Caco-2 (cell line): ENCODE measurements at regions not wholly inside any gene's neighbourhood (a gene's known extent, or its start where the extent isn't known, plus 50 kb on each side); places are given as distances from the start of the nearest gene placed in this dataset.

Source experiments
- BruUV-seq: library from RNA; stranded (reverse); fragments of 400-500 nt; replicated peaks from 2 replicates; lab custom pipeline; 2021; lab: Mats Ljungman, UMichigan
- CTCF ChIA-PET: fragments of 300-600 bp; sonication (Branson Sonifier 250); formaldehyde crosslinking; loops from one replicate; lab custom pipeline; 2022; ENCODE audit warnings: antibody characterized with exemption; lab: Charles Lee
- POLR2A ChIA-PET: fragments of 300-600 bp; sonication (Branson Sonifier 250); formaldehyde crosslinking; loops from one replicate; lab custom pipeline; 2022; ENCODE audit warnings: antibody characterized with exemption; lab: Charles Lee
- DNase-seq, 2 experiments: peaks; one replicate each; pipeline versions ENCODE4 v3.0.0 to v3.0.0-alpha.2; 2020 to 2022
- H3K27me3 ChIP-seq: replicated peaks from 2 replicates; pipeline ENCODE4 v1.6.0; 2011; ENCODE audit warnings: low read length; ENCODE audit not compliant: control insufficient read depth, insufficient read depth
- H3K36me3 ChIP-seq: 2 replicates; pipeline ENCODE4 v1.5.1; 2011; ENCODE audit warnings: low read length; ENCODE audit not compliant: control insufficient read depth, insufficient read depth
- H3K4me1 ChIP-seq: fragments of 250-450 bp; sonication (Bioruptor Pico); 2 replicates; pipeline ENCODE4 v1.5.1; 2020; ENCODE audit warnings: mild to moderate bottlenecking
- H3K4me3 ChIP-seq: 2 replicates; pipeline ENCODE4 v1.5.1; 2011; ENCODE audit warnings: low read depth, mild to moderate bottlenecking, control low read depth, low read length
- H3K9me3 ChIP-seq: fragments of 250-450 bp; sonication (Bioruptor Pico); 2 replicates; pipeline ENCODE4 v1.5.1; 2020; ENCODE audit warnings: mild to moderate bottlenecking, moderate library complexity
- H3K27ac Mint-ChIP-seq: one replicate; pipeline ENCODE4 v1.8.0; 2022; ENCODE audit warnings: mixed read lengths; ENCODE audit not compliant: unreplicated experiment
- H3K27me3 Mint-ChIP-seq: one replicate; pipeline ENCODE4 v1.8.0; 2022; ENCODE audit warnings: mixed read lengths; ENCODE audit not compliant: insufficient read depth, unreplicated experiment
- H3K36me3 Mint-ChIP-seq: one replicate; pipeline ENCODE4 v1.8.0; 2022; ENCODE audit warnings: mild to moderate bottlenecking, mixed read lengths; ENCODE audit not compliant: insufficient read depth, unreplicated experiment
- H3K4me1 Mint-ChIP-seq: one replicate; pipeline ENCODE4 v1.8.0; 2022; ENCODE audit warnings: low read depth, mixed read lengths; ENCODE audit not compliant: unreplicated experiment
- H3K4me3 Mint-ChIP-seq: one replicate; pipeline ENCODE4 v1.8.0; 2022; ENCODE audit warnings: mild to moderate bottlenecking, moderate library complexity, mixed read lengths; ENCODE audit not compliant: unreplicated experiment
- H3K9me3 Mint-ChIP-seq: one replicate; pipeline ENCODE4 v1.8.0; 2022; ENCODE audit warnings: mixed read lengths; ENCODE audit not compliant: unreplicated experiment
- CTCF ChIP-seq, 2 experiments: fragments of 200-600 bp in 1 of 2; IDR thresholded peaks; 1 replicate in 1 of 2; 2 replicates in 1 of 2; pipeline versions ENCODE4 v1.5.1 to v1.8.0; 2011 to 2022; ENCODE audit warnings: antibody characterized with exemption in 1 of 2, control low read depth in 1 of 2, inconsistent platforms in 1 of 2, low read depth in 1 of 2, low read length in 1 of 2, mild to moderate bottlenecking in 1 of 2, moderate library complexity in 1 of 2; ENCODE audit not compliant: insufficient read depth in 1 of 2, severe bottlenecking in 1 of 2, unreplicated experiment in 1 of 2
- intact Hi-C: fragments of 100-400 bp; cut with micrococcal nuclease; formaldehyde crosslinking; loops from one replicate; pipeline ENCODE4 v1.10.0; 2022; ENCODE audit not compliant: unreplicated experiment

GRCh38 chr10:129321727-129322126 lies 145.3 kb upstream of the MGMT start:
- Histone ChIP-seq H3K36me3 (no peaks in the 10 kb centered on the region), H3K4me3 (no peak overlapping the region), H3K27me3 (0 out of 2 replicates have a peak, but pooled peaks cover 1% of the 10 kb centered on the region), H3K9me3 (no peaks in the 10 kb centered on the region; the same call in 1 of the 2 replicates), H3K4me1 (no peaks in the 10 kb centered on the region)
- Mint-ChIP-seq H3K27ac (no peak overlapping the region), H3K27me3 (peaks cover 11% of the 10 kb centered on the region), H3K4me1 (no peaks in the 10 kb centered on the region), H3K4me3 (no peak overlapping the region), H3K36me3 (no peaks in the 10 kb centered on the region), H3K9me3 (no peaks in the 10 kb centered on the region)
- DNase-seq = no peak
- TF ChIP-seq CTCF (IDR thresholded peaks at IDR 0.05; ENCODE audit: insufficient read depth in 1 of 2, low read depth in 1 of 2, low read length in 1 of 2, severe bottlenecking in 1 of 2, unreplicated experiment in 1 of 2) = no peak
- CTCF ChIA-PET = no interaction called here
- intact Hi-C loops = no loop called here
- BruUV-seq = no TSS peak
- POLR2A ChIA-PET = no interaction called here

GRCh38 chr10:129322933-129323820 lies 143.9 kb upstream of the MGMT start:
- intact Hi-C loops = no loop called here
- Histone ChIP-seq H3K36me3 (no peaks in the 10 kb centered on the region), H3K27me3 (0 out of 2 replicates have a peak, but pooled peaks cover 1% of the 10 kb centered on the region), H3K9me3 (no peaks in the 10 kb centered on the region; the same call in 1 of the 2 replicates), H3K4me1 (no peaks in the 10 kb centered on the region), H3K4me3 (no peak overlapping the region)
- no peak for TF ChIP-seq CTCF (IDR thresholded peaks at IDR 0.05; ENCODE audit: insufficient read depth in 1 of 2, low read depth in 1 of 2, low read length in 1 of 2, severe bottlenecking in 1 of 2, unreplicated experiment in 1 of 2)
- ChIA-PET CTCF (no interaction called here), POLR2A (no interaction called here)
- no peak for DNase-seq
- Mint-ChIP-seq H3K36me3 (no peaks in the 10 kb centered on the region), H3K27ac (no peak overlapping the region), H3K27me3 (peaks cover 14% of the 10 kb centered on the region), H3K4me1 (no peaks in the 10 kb centered on the region), H3K4me3 (no peak overlapping the region), H3K9me3 (no peaks in the 10 kb centered on the region)
- BruUV-seq = no TSS peak

- BruUV-seq = no TSS peak
- H3K4me1 Mint-ChIP-seq = no peaks in the 10 kb centered on the region
- no peak overlapping the region for H3K4me3 Mint-ChIP-seq
Observed at GRCh38 chr10:129323879-129324278, 143.2 kb upstream of the MGMT start.

More at GRCh38 chr10:129323879-129324278, 143.2 kb upstream of the MGMT start:
- Histone ChIP-seq H3K27me3 (0 out of 2 replicates have a peak, but pooled peaks cover 1% of the 10 kb centered on the region), H3K4me1 (no peaks in the 10 kb centered on the region), H3K36me3 (no peaks in the 10 kb centered on the region), H3K4me3 (no peak overlapping the region), H3K9me3 (no peaks in the 10 kb centered on the region; the same call in 1 of the 2 replicates)
- ChIA-PET POLR2A (no interaction called here), CTCF (no interaction called here)
- H3K27me3 Mint-ChIP-seq = peaks cover 15% of the 10 kb centered on the region
- H3K9me3 Mint-ChIP-seq = no peaks in the 10 kb centered on the region
- intact Hi-C loops = no loop called here
- no peaks in the 10 kb centered on the region for H3K36me3 Mint-ChIP-seq
- no peak for DNase-seq
- H3K27ac Mint-ChIP-seq = no peak overlapping the region
- TF ChIP-seq CTCF (IDR thresholded peaks at IDR 0.05; ENCODE audit: insufficient read depth in 1 of 2, low read depth in 1 of 2, low read length in 1 of 2, severe bottlenecking in 1 of 2, unreplicated experiment in 1 of 2) = no peak
